H9 (cell line): ENCODE measurements at regions not wholly inside any gene's neighbourhood (a gene's known extent, or its start where the extent isn't known, plus 50 kb on each side); places are given as distances from the start of the nearest gene placed in this dataset.

Experiments used
- DNase-seq: peaks from one replicate; pipeline ENCODE4 v3.0.0-alpha.2; 2017
- H2AFZ ChIP-seq: one replicate; pipeline ENCODE4 v1.6.1; 2013; ENCODE audit warnings: mild to moderate bottlenecking, low read length, control low read depth, moderate library complexity
- H2AK5ac ChIP-seq: 2 replicates; pipeline ENCODE4 v1.6.1; 2013; ENCODE audit warnings: low read length, control low read depth, mixed read lengths; ENCODE audit not compliant: insufficient read length
- H2BK120ac ChIP-seq: one replicate; pipeline ENCODE4 v1.6.1; 2013; ENCODE audit warnings: low read depth, mild to moderate bottlenecking, low read length, control low read depth, inconsistent platforms; ENCODE audit not compliant: poor library complexity, severe bottlenecking
- H2BK12ac ChIP-seq: 2 replicates; pipeline ENCODE4 v1.6.1; 2013; ENCODE audit warnings: low read length, control low read depth, mixed read lengths, low read depth; ENCODE audit not compliant: insufficient read length
- H2BK15ac ChIP-seq: 2 replicates; pipeline ENCODE4 v1.6.1; 2013; ENCODE audit warnings: low read depth, low read length, control low read depth
- H2BK20ac ChIP-seq: one replicate; pipeline ENCODE4 v1.6.1; 2013; ENCODE audit warnings: low read depth, mild to moderate bottlenecking, low read length, control low read depth, inconsistent platforms; ENCODE audit not compliant: poor library complexity, severe bottlenecking
- H2BK5ac ChIP-seq: 2 replicates; pipeline ENCODE4 v1.6.1; 2013; ENCODE audit warnings: low read length, control low read depth, mixed read lengths; ENCODE audit not compliant: insufficient read length
- H3K14ac ChIP-seq: 2 replicates; pipeline ENCODE4 v1.6.1; 2013; ENCODE audit warnings: low read length, control low read depth; ENCODE audit not compliant: insufficient read depth
- H3K18ac ChIP-seq: 2 replicates; pipeline ENCODE4 v1.6.1; 2013; ENCODE audit warnings: low read depth, mild to moderate bottlenecking, mixed read lengths, low read length, control low read depth; ENCODE audit not compliant: insufficient read length
- H3K23ac ChIP-seq: 2 replicates; pipeline ENCODE4 v1.6.1; 2013; ENCODE audit warnings: low read length, control low read depth, mixed read lengths, low read depth; ENCODE audit not compliant: insufficient read length
- H3K23me2 ChIP-seq: 2 replicates; pipeline ENCODE4 v1.6.1; 2013; ENCODE audit warnings: low read depth, mild to moderate bottlenecking, mixed read lengths, low read length, control low read depth; ENCODE audit not compliant: insufficient read length, poor library complexity, severe bottlenecking
- H3K27ac ChIP-seq: 2 replicates; pipeline ENCODE4 v1.5.1; 2013; ENCODE audit warnings: low read length, control low read depth, mixed read lengths, low read depth; ENCODE audit not compliant: insufficient read length
- H3K27me3 ChIP-seq: 2 replicates; pipeline ENCODE4 v1.6.1; 2013; ENCODE audit warnings: low read length, control low read depth, inconsistent platforms; ENCODE audit not compliant: insufficient read depth
- H3K4ac ChIP-seq: 2 replicates; pipeline ENCODE4 v1.6.1; 2013; ENCODE audit warnings: low read depth, mild to moderate bottlenecking, control low read depth, inconsistent platforms, low read length, moderate library complexity
- H3K4me1 ChIP-seq: 2 replicates; pipeline ENCODE4 v1.6.1; 2013; ENCODE audit warnings: low read length, control low read depth, inconsistent platforms; ENCODE audit not compliant: insufficient read depth
- H3K4me2 ChIP-seq: 2 replicates; pipeline ENCODE4 v1.6.1; 2013; ENCODE audit warnings: low read length, control low read depth, mixed read lengths; ENCODE audit not compliant: insufficient read length, insufficient read depth
- H3K56ac ChIP-seq: 2 replicates; pipeline ENCODE4 v1.6.1; 2013; ENCODE audit warnings: low read depth, mild to moderate bottlenecking, mixed read lengths, low read length, control low read depth; ENCODE audit not compliant: insufficient read length
- H3K79me1 ChIP-seq: 2 replicates; pipeline ENCODE4 v1.6.1; 2013; ENCODE audit warnings: low read depth, mild to moderate bottlenecking, moderate library complexity, low read length, control low read depth, inconsistent platforms; ENCODE audit not compliant: insufficient read depth, poor library complexity, severe bottlenecking
- H3K79me2 ChIP-seq: 2 replicates; pipeline ENCODE4 v1.6.1; 2013; ENCODE audit warnings: low read length, control low read depth, inconsistent platforms; ENCODE audit not compliant: insufficient read depth
- H3K9ac ChIP-seq: 2 replicates; pipeline ENCODE4 v1.6.1; 2013; ENCODE audit warnings: low read length, control low read depth, mixed read lengths; ENCODE audit not compliant: insufficient read length; ENCODE audit errors: extremely low read depth
- H3K9me3 ChIP-seq: one replicate; pipeline ENCODE4 v1.6.1; 2013; ENCODE audit warnings: low read depth, low read length, inconsistent platforms; ENCODE audit not compliant: control insufficient read depth
- H3T11ph ChIP-seq: one replicate; pipeline ENCODE4 v1.6.1; 2013; ENCODE audit warnings: mild to moderate bottlenecking, low read length, control low read depth, inconsistent platforms
- H4K20me1 ChIP-seq: one replicate; pipeline ENCODE4 v1.6.1; 2013; ENCODE audit not compliant: control insufficient read depth, insufficient read length, insufficient read depth
- H4K5ac ChIP-seq: 2 replicates; pipeline ENCODE4 v1.6.1; 2013; ENCODE audit warnings: low read depth, mild to moderate bottlenecking, mixed read lengths, low read length, control low read depth; ENCODE audit not compliant: insufficient read length
- H4K8ac ChIP-seq: replicated peaks from 2 replicates; pipeline ENCODE4 v1.6.1; 2013; ENCODE audit warnings: low read length, control low read depth, mixed read lengths, low read depth; ENCODE audit not compliant: insufficient read length
- H4K91ac ChIP-seq: 2 replicates; pipeline ENCODE4 v1.6.1; 2013; ENCODE audit warnings: low read depth, mild to moderate bottlenecking, moderate library complexity, mixed read lengths, low read length, control low read depth; ENCODE audit not compliant: insufficient read length
- H3K27ac Mint-ChIP-seq, 3 experiments: 2 replicates in 2 of 3; 3 replicates in 1 of 3; pipeline ENCODE4 v1.8.0; 2020 to 2021; ENCODE audit warnings: mixed read lengths in 3 of 3, mild to moderate bottlenecking in 1 of 3, moderate library complexity in 1 of 3
- H3K27me3 Mint-ChIP-seq: 2 replicates; pipeline ENCODE4 v1.8.0; 2021; ENCODE audit warnings: low read depth, mild to moderate bottlenecking, moderate library complexity, mixed read lengths
- H3K36me3 Mint-ChIP-seq, 3 experiments: 2 replicates in 2 of 3; 3 replicates in 1 of 3; pipeline ENCODE4 v1.8.0; 2020 to 2021; ENCODE audit warnings: low read depth in 3 of 3, mixed read lengths in 3 of 3; ENCODE audit not compliant: insufficient read depth in 1 of 3
- H3K4me1 Mint-ChIP-seq, 2 experiments: 2 replicates each; pipeline ENCODE4 v1.8.0; 2020; ENCODE audit warnings: mixed read lengths in 2 of 2
- H3K4me3 Mint-ChIP-seq, 2 experiments: 2 replicates in 1 of 2; 3 replicates in 1 of 2; pipeline ENCODE4 v1.8.0; 2020 to 2021; ENCODE audit warnings: mild to moderate bottlenecking in 2 of 2, mixed read lengths in 2 of 2, moderate library complexity in 1 of 2
- H3K9me3 Mint-ChIP-seq, 2 experiments: 2 replicates in 1 of 2; 3 replicates in 1 of 2; pipeline ENCODE4 v1.8.0; 2020; ENCODE audit warnings: mild to moderate bottlenecking in 2 of 2, mixed read lengths in 2 of 2, moderate library complexity in 1 of 2
- WGBS: extraction: QIAGEN DNeasy Blood & Tissue Kit; methylation state at CpG from one replicate; pipeline ENCODE4 v1.1.7; 2013; ENCODE audit warnings: missing lambda C conversion rate, low lambda C conversion rate, mixed read lengths; ENCODE audit not compliant: insufficient read length; ENCODE audit errors: extremely low coverage; 5-methylcytosine and 5-hydroxymethylcytosine counted together
- TF ChIP-seq, protein P1 (sequence below): fragments of 200-600 bp; sonication (generic); conservative IDR thresholded peaks from 3 replicates; pipeline ENCODE4 v1.8.0; 2021; ENCODE audit warnings: antibody characterized with exemption, mild to moderate bottlenecking

DNA sequence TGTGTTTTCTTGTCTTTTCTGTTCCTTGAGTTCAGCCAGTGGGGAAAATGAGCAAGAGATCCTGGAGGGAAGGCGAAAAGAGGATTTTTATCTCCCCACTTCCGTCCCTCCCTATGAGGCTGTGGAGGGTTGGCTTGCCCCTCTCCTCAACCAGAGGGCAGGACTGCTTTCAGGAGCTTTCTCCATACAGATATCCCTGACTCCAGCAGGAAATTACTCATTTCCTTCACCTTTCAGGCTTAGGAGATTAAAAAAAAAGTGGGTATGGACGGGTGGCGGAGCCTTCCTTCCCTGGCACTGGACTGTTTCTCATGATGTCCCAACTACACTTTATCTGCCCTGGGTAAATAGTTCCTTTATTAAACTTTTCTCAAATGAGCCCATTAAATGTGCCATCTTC is 241.2 kb downstream of the FRK start:
- Histone ChIP-seq H3K79me2 (no peaks in the 10 kb centered on the region), H3K23ac (no peak overlapping the region), H2BK5ac (no peak overlapping the region), H3K27ac (no peak overlapping the region), H3K23me2 (no peaks in the 10 kb centered on the region), H3K56ac (no peak overlapping the region), H2BK120ac (no peak overlapping the region), H3K4me1 (no peaks in the 10 kb centered on the region), H2AK5ac (no peak overlapping the region), H3K14ac (no peak overlapping the region), H3K9me3 (no peaks in the 10 kb centered on the region), H3K79me1 (no peaks in the 10 kb centered on the region), H3K18ac (no peak overlapping the region), H2AFZ (no peak overlapping the region), H2BK12ac (no peak overlapping the region), H3T11ph (no peak overlapping the region), H3K4me2 (no peak overlapping the region), H4K8ac (no peak overlapping the region), H3K9ac (no peak overlapping the region), H3K27me3 (no peaks in the 10 kb centered on the region), H4K91ac (no peak overlapping the region), H2BK15ac (no peak overlapping the region), H4K20me1 (no peaks in the 10 kb centered on the region), H3K4ac (no peak overlapping the region), H4K5ac (no peak overlapping the region), H2BK20ac (no peak overlapping the region)
- no peak for DNase-seq
- peaks cover 0 to 8% (median 2%) of the 10 kb centered on the region in 3 experiments; a peak in 4 of 7 replicates for H3K36me3 Mint-ChIP-seq
- no peaks in the 10 kb centered on the region for H3K27me3 Mint-ChIP-seq
- no peak overlapping the region for H3K4me3 Mint-ChIP-seq
- H3K4me1 Mint-ChIP-seq: peaks cover 5 to 11% of the 10 kb centered on the region in 2 experiments
- no peak overlapping the region for H3K27ac Mint-ChIP-seq
- TF ChIP-seq, protein P1, sequence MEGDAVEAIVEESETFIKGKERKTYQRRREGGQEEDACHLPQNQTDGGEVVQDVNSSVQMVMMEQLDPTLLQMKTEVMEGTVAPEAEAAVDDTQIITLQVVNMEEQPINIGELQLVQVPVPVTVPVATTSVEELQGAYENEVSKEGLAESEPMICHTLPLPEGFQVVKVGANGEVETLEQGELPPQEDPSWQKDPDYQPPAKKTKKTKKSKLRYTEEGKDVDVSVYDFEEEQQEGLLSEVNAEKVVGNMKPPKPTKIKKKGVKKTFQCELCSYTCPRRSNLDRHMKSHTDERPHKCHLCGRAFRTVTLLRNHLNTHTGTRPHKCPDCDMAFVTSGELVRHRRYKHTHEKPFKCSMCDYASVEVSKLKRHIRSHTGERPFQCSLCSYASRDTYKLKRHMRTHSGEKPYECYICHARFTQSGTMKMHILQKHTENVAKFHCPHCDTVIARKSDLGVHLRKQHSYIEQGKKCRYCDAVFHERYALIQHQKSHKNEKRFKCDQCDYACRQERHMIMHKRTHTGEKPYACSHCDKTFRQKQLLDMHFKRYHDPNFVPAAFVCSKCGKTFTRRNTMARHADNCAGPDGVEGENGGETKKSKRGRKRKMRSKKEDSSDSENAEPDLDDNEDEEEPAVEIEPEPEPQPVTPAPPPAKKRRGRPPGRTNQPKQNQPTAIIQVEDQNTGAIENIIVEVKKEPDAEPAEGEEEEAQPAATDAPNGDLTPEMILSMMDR: no peak
- WGBS: no CpG with 5 or more reads among the region's 4 CpGs
- no peaks in the 10 kb centered on the region; a peak in 1 of 5 replicates for H3K9me3 Mint-ChIP-seq
